Neural crest cell (in vitro differentiated cells): ENCODE measurements at regions not wholly inside any gene's neighbourhood (a gene's known extent, or its start where the extent isn't known, plus 50 kb on each side); places are given as distances from the start of the nearest gene placed in this dataset.
A peak's percentile ranks its signal among the peaks of the same experiment; 100 is the strongest.

Source experiments
- DNase-seq: peaks from one replicate; pipeline ENCODE4 v3.0.0; 2021; ENCODE audit warnings: low read depth, mixed read lengths, low spot score
- H3K27ac Mint-ChIP-seq: one replicate; pipeline ENCODE4 v1.8.0; 2021; ENCODE audit warnings: mild to moderate bottlenecking, mixed read lengths; ENCODE audit not compliant: unreplicated experiment
- H3K27me3 Mint-ChIP-seq: 2 replicates; pipeline ENCODE4 v1.8.0; 2021; ENCODE audit warnings: low read depth, mild to moderate bottlenecking, mixed read lengths
- H3K36me3 Mint-ChIP-seq: 2 replicates; pipeline ENCODE4 v1.8.0; 2021; ENCODE audit warnings: low read depth, mild to moderate bottlenecking, mixed read lengths
- H3K4me1 Mint-ChIP-seq: 2 replicates; pipeline ENCODE4 v1.8.0; 2021; ENCODE audit warnings: mixed read lengths
- H3K4me3 Mint-ChIP-seq: one replicate; pipeline ENCODE4 v1.8.0; 2021; ENCODE audit warnings: mild to moderate bottlenecking, mixed read lengths
- H3K9me3 Mint-ChIP-seq: 2 replicates; pipeline ENCODE4 v1.8.0; 2021; ENCODE audit warnings: mixed read lengths
- CTCF ChIP-seq: fragments of 200-600 bp; sonication (generic); conservative IDR thresholded peaks from 2 replicates; pipeline ENCODE4 v1.5.0; 2021; ENCODE audit warnings: antibody characterized with exemption, mild to moderate bottlenecking

GRCh38 chr3:103968131-103968530, 1398.6 kb upstream of the ALCAM start:
- no peaks in the 10 kb centered on the region for H3K27me3 Mint-ChIP-seq
- H3K9me3 Mint-ChIP-seq, result peaks cover 3% of the 10 kb centered on the region
- no peak overlapping the region for H3K27ac Mint-ChIP-seq
- DNase-seq, result no peak
- no peaks in the 10 kb centered on the region for H3K36me3 Mint-ChIP-seq
- no peaks in the 10 kb centered on the region for H3K4me1 Mint-ChIP-seq
- no peak for TF ChIP-seq CTCF
- H3K4me3 Mint-ChIP-seq, result no peak overlapping the region

- DNase-seq, result no peak
- H3K9me3 Mint-ChIP-seq, result peaks cover 6% of the 10 kb centered on the region
- no peak overlapping the region for H3K27ac Mint-ChIP-seq
These were observed 1398.0 kb upstream of the ALCAM start for GRCh38 chr3:103968751-103969150.

GRCh38 chr3:103976931-103977339, 1389.8 kb upstream of the ALCAM start:
- Mint-ChIP-seq H3K27ac (no peak overlapping the region), H3K9me3 (peaks cover 3% of the 10 kb centered on the region), H3K4me1 (peaks cover 18% of the 10 kb centered on the region), H3K4me3 (no peak overlapping the region), H3K27me3 (no peaks in the 10 kb centered on the region), H3K36me3 (no peaks in the 10 kb centered on the region)
- DNase-seq, result no peak
- TF ChIP-seq CTCF, result no peak

More at GRCh38 chr3:103968751-103969150, 1398.0 kb upstream of the ALCAM start:
- H3K4me1 Mint-ChIP-seq, result no peaks in the 10 kb centered on the region
- no peak for TF ChIP-seq CTCF
- H3K36me3 Mint-ChIP-seq, result no peaks in the 10 kb centered on the region
- H3K4me3 Mint-ChIP-seq, result no peak overlapping the region
- no peaks in the 10 kb centered on the region for H3K27me3 Mint-ChIP-seq

DNA sequence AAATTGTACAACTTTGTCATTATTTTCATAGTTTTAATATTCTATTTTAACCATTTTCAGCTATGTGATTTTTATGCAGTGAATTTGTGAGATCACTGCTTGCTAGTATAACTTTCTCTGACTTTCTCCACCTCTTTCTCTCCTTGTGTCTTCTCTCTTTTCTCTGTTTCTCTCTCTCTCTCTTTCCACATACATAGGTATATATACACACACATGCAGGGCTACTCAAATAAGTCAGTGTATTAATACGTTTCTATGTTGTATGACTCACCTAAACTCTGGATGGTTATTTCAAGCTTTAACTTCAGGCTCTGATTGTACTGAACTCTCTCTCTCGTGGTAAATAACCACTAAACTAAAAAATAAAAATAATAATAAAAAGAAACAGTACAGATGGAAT, 1389.3 kb upstream of the ALCAM start:
- no peaks in the 10 kb centered on the region for H3K27me3 Mint-ChIP-seq
- peaks cover 18% of the 10 kb centered on the region for H3K4me1 Mint-ChIP-seq

DNA sequence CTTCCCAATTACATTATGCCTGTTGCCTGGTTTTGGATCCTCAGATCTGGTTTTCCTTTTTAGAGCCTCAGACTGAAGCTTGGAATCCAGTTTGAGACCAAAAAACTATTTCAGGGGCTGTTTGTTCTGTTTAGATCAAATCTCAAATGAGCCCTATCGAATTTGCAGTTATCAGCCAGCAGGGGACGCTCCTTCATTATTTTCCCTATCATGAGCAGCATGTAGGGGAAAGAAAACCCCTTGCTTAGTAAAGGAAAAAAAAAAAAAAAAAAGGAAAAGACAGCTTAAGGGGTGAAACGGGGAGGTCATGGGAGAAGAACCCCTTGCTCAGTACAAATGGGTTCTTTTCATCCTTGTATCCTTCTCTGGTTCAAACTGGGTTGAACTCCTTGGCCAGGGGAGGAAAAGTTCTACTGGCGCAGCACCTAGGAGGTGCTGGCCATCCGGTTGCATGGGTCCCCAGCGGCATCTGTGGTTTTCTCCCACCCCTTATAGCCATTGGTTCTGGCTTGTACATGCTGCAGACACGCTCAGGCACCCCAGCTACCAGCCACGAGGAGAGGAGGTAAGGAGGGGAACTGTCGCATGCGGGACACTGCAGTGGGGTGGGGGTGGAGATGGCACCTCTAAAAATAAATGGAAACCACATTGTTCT, 1375.1 kb upstream of the ALCAM start:
- Mint-ChIP-seq H3K4me1 (no peaks in the 10 kb centered on the region), H3K4me3 (no peak overlapping the region), H3K27ac (no peak overlapping the region), H3K27me3 (no peaks in the 10 kb centered on the region), H3K9me3 (no peaks in the 10 kb centered on the region), H3K36me3 (no peaks in the 10 kb centered on the region)
- no peak for DNase-seq
- peak; percentile 54 for TF ChIP-seq CTCF

More for the DNA sequence above, 1389.3 kb upstream of the ALCAM start:
- Mint-ChIP-seq H3K36me3 (no peaks in the 10 kb centered on the region), H3K27ac (no peak overlapping the region), H3K9me3 (peaks cover 3% of the 10 kb centered on the region), H3K4me3 (no peak overlapping the region)
- no peak for DNase-seq
- no peak for TF ChIP-seq CTCF
